ENCODE measurements at regions not wholly inside any gene's neighbourhood (a gene's known extent, or its start where the extent isn't known, plus 50 kb on each side); places are given as distances from the start of the nearest gene placed in this dataset.

DNA sequence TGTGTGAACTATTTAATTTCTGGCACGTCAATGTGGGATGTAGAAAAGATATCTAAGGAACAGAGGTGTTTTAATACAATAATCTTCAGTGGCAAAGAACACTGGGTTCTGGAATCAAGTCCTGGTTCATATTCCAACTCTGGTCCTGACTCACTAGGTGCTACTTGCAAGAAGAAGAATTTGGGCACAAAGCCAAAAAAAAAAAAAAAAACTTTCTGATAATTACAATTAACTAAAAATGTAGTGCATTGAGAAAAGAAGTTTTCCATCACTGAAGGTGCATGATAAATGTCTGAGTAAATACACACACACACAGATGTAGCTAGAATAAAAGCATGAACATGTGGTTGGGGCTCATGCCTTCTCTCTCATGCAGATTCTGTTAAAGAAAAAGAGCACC, 424.4 kb upstream of the REG3G start:
- H3K4me3 ChIP-seq, result no peak overlapping the region
- in situ Hi-C loops (cut with MboI; ENCODE audit: low sequenced_read_pairs in 4 of 4), result no loop called here
- H3K4me1 ChIP-seq, result no peaks in the 10 kb centered on the region
- no peak overlapping the region for H3K27ac ChIP-seq
- H3K36me3 ChIP-seq, result no peaks in the 10 kb centered on the region
- H3K27me3 ChIP-seq, result no peaks in the 10 kb centered on the region
- TF ChIP-seq, protein P1, sequence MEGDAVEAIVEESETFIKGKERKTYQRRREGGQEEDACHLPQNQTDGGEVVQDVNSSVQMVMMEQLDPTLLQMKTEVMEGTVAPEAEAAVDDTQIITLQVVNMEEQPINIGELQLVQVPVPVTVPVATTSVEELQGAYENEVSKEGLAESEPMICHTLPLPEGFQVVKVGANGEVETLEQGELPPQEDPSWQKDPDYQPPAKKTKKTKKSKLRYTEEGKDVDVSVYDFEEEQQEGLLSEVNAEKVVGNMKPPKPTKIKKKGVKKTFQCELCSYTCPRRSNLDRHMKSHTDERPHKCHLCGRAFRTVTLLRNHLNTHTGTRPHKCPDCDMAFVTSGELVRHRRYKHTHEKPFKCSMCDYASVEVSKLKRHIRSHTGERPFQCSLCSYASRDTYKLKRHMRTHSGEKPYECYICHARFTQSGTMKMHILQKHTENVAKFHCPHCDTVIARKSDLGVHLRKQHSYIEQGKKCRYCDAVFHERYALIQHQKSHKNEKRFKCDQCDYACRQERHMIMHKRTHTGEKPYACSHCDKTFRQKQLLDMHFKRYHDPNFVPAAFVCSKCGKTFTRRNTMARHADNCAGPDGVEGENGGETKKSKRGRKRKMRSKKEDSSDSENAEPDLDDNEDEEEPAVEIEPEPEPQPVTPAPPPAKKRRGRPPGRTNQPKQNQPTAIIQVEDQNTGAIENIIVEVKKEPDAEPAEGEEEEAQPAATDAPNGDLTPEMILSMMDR (IDR thresholded peaks at IDR 0.05 in 4 of 5, conservative IDR thresholded peaks at IDR 0.05 in 1 of 5), result no peak
- no peak for TF ChIP-seq POLR2A (IDR thresholded peaks at IDR 0.05)
- DNase-seq (no peak), ATAC-seq (no peak)
- intact Hi-C loops (cut with DNase I; ENCODE audit: low total_unique reads), result no loop called here
- no peaks in the 10 kb centered on the region for H3K9me3 ChIP-seq

DNA sequence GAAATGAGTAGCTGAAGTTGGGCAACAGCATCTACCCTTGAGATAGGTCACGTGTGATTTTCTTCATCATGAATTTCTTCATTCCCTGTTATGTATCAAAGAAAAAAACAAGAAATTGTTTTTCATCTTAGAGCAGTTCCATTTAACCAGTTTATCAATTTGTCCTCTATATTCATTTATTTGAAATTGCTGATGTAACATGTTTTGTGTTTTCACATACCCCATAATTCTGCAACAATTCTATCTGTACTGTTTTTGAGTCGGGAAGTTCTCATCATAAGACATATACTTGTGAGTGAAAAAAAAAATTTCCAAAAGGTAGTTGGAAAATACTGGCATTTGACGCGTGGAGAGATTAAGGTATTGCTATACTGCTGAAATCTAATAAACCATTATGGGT, 422.6 kb upstream of the REG3G start:
- intact Hi-C loops (cut with DNase I; ENCODE audit: low total_unique reads), result no loop called here
- Histone ChIP-seq H3K27me3 (no peaks in the 10 kb centered on the region), H3K36me3 (no peaks in the 10 kb centered on the region), H3K27ac (no peak overlapping the region), H3K4me1 (no peaks in the 10 kb centered on the region), H3K9me3 (no peaks in the 10 kb centered on the region), H3K4me3 (no peak overlapping the region)
- TF ChIP-seq, protein P1 (IDR thresholded peaks at IDR 0.05 in 4 of 5, conservative IDR thresholded peaks at IDR 0.05 in 1 of 5), result no peak
- TF ChIP-seq POLR2A (IDR thresholded peaks at IDR 0.05), result no peak
- in situ Hi-C loops (cut with MboI; ENCODE audit: low sequenced_read_pairs in 4 of 4), result no loop called here
- no peak for ATAC-seq
- DNase-seq, result no peak

DNA sequence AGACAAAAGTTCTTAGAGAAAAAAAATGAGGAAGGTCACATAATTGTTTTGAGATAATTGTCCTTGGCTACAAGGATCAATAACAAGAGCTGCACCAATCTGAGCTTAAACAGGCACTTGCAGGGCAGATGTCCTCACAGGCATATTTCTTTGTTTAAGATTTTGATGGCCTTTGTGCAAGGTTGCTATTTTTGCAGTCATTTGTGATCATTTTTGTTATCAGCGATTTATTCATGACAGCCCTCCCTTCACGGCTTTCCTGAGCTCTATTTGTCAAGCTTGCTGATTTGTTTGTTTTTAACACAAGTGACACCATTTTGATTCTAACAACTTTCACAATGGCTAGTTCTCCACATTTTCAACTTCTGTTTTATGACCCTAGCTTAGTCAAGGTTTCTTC, 418.6 kb upstream of the REG3G start:
- DNase-seq (no peak), ATAC-seq (no peak)
- Histone ChIP-seq H3K27me3 (no peaks in the 10 kb centered on the region), H3K9me3 (no peaks in the 10 kb centered on the region), H3K36me3 (no peaks in the 10 kb centered on the region), H3K27ac (no peak overlapping the region), H3K4me3 (no peak overlapping the region), H3K4me1 (no peaks in the 10 kb centered on the region)
- intact Hi-C loops (cut with DNase I; ENCODE audit: low total_unique reads) (no loop called here), in situ Hi-C loops (cut with MboI; ENCODE audit: low sequenced_read_pairs in 4 of 4) (no loop called here)
- TF ChIP-seq, protein P1 (IDR thresholded peaks at IDR 0.05 in 4 of 5, conservative IDR thresholded peaks at IDR 0.05 in 1 of 5), result no peak
- TF ChIP-seq POLR2A (IDR thresholded peaks at IDR 0.05), result no peak

DNA sequence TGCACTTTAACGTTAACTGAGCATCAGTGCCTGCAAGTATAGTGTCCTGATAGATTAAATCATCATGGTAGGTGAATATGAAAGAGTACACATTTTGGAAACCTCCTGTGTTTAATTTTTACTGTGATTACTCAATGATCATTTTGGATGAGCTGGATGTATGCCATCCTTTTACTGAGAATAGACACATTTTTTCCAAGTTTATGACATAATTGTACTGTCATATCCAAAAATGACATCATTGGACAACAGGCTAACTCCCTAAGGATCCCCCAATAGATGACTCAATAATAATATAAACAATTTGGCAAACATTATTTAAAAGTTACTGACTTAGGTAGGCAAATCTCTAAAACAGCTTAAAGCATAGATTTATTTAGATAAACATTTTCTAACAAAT, 410.8 kb upstream of the REG3G start:
- no peak overlapping the region for H3K27ac ChIP-seq
- no peak for TF ChIP-seq POLR2A (IDR thresholded peaks at IDR 0.05)
- TF ChIP-seq, protein P1 (IDR thresholded peaks at IDR 0.05 in 4 of 5, conservative IDR thresholded peaks at IDR 0.05 in 1 of 5), result no peak

DNA sequence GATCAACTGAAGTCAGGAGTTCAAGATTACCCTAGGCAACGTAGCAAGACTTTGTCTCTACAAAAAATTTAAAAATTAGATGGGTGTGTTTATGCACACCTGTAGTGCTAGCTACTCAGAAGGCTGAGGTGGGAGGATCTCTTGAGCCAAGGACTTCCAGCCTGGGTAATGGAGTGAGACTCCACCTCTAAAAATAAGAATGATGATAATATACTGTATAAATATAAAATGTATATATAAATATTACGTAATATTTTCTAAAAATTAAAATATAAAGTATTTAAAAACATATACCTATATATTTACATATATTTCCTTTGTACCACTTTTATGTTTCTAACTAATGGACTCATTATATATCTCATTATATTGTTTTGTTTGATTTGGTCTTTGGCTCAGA, 409.5 kb upstream of the REG3G start:
- in situ Hi-C loops (cut with MboI; ENCODE audit: low sequenced_read_pairs in 4 of 4), result no loop called here
- intact Hi-C loops (cut with DNase I; ENCODE audit: low total_unique reads), result no loop called here
- no peaks in the 10 kb centered on the region for H3K4me1 ChIP-seq
- ATAC-seq (no peak), DNase-seq (no peak)
- H3K4me3 ChIP-seq, result no peak overlapping the region
- H3K36me3 ChIP-seq, result no peaks in the 10 kb centered on the region
- H3K27me3 ChIP-seq, result no peaks in the 10 kb centered on the region
- TF ChIP-seq POLR2A (IDR thresholded peaks at IDR 0.05), result no peak
- TF ChIP-seq, protein P1 (IDR thresholded peaks at IDR 0.05 in 4 of 5, conservative IDR thresholded peaks at IDR 0.05 in 1 of 5), result no peak
- no peaks in the 10 kb centered on the region for H3K9me3 ChIP-seq
- H3K27ac ChIP-seq, result no peak overlapping the region

More for the DNA sequence above, 410.8 kb upstream of the REG3G start:
- intact Hi-C loops (cut with DNase I; ENCODE audit: low total_unique reads), result no loop called here
- Histone ChIP-seq H3K27me3 (no peaks in the 10 kb centered on the region), H3K9me3 (no peaks in the 10 kb centered on the region), H3K36me3 (no peaks in the 10 kb centered on the region), H3K4me3 (no peak overlapping the region), H3K4me1 (no peaks in the 10 kb centered on the region)
- in situ Hi-C loops (cut with MboI; ENCODE audit: low sequenced_read_pairs in 4 of 4), result no loop called here
- ATAC-seq, result no peak
- DNase-seq, result no peak
